Right atrium auricular region (tissue), 2 donors: ENCODE measurements at regions not wholly inside any gene's neighbourhood (a gene's known extent, or its start where the extent isn't known, plus 50 kb on each side); places are given as distances from the start of the nearest gene placed in this dataset.

Experiments used
- DNase-seq: peaks from one replicate; pipeline ENCODE4 v3.0.0-alpha.2; 2019; ENCODE audit warnings: low spot score
- H3K27ac ChIP-seq, 2 donors: fragments of 200-600 bp; sonication (generic); 1 replicate in 1 of 2; 2 replicates in 1 of 2; pipeline ENCODE4 v1.5.1; 2016 to 2019
- H3K27me3 ChIP-seq, 2 donors: fragments of 200-600 bp; sonication (generic); one replicate each; pipeline versions ENCODE4 v1.5.1 to v1.6.0; 2017 to 2019
- H3K36me3 ChIP-seq: fragments of 200-600 bp; sonication (generic); one replicate; pipeline ENCODE4 v1.5.1; 2016
- H3K4me1 ChIP-seq, 2 donors: fragments of 200-600 bp; sonication (generic); one replicate each; pipeline versions ENCODE4 v1.5.1 to v1.6.0; 2017 to 2019
- H3K4me3 ChIP-seq, 2 donors: fragments of 200-600 bp; sonication (generic); 1 replicate in 1 of 2; 2 replicates in 1 of 2; pipeline ENCODE4 v1.5.1; 2017 to 2019; ENCODE audit warnings: mild to moderate bottlenecking in 1 of 2, moderate library complexity in 1 of 2
- H3K9me3 ChIP-seq, 2 donors: fragments of 200-600 bp; sonication (generic); one replicate each; pipeline ENCODE4 v1.5.1; 2019
- CTCF ChIP-seq, 2 donors: fragments of 200-600 bp; sonication (generic); IDR thresholded peaks; one replicate each; pipeline ENCODE4 v1.5.1; 2019; ENCODE audit warnings: antibody characterized with exemption in 2 of 2

DNA sequence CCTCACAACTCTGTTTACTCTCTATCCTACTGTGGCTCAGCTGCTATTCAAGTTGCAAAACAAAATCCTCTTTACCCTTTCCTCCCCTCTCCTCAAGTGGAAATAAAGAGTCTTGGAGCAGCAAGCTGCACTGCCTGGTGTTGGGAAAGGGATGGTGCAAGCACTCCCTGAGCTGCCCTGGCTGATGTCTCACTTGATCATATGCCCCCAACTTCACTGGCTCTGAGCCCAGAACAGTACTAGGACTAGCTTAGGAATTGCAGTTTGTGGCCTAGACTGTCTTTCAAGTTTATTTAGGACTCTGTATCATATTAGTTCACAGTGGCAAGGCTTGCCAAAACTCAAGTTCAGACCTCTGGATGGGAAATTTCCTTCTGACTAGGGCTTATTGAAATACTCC lies 1683.8 kb upstream of the SEL1L start:
- Histone ChIP-seq H3K36me3 (no peaks in the 10 kb centered on the region), H3K4me1 (no peaks in the 10 kb centered on the region), H3K9me3 (no peaks in the 10 kb centered on the region), H3K27me3 (no peaks in the 10 kb centered on the region), H3K27ac (no peak overlapping the region), H3K4me3 (no peak overlapping the region)
- TF ChIP-seq CTCF (IDR thresholded peaks at IDR 0.05) = no peak
- no peak for DNase-seq

DNA sequence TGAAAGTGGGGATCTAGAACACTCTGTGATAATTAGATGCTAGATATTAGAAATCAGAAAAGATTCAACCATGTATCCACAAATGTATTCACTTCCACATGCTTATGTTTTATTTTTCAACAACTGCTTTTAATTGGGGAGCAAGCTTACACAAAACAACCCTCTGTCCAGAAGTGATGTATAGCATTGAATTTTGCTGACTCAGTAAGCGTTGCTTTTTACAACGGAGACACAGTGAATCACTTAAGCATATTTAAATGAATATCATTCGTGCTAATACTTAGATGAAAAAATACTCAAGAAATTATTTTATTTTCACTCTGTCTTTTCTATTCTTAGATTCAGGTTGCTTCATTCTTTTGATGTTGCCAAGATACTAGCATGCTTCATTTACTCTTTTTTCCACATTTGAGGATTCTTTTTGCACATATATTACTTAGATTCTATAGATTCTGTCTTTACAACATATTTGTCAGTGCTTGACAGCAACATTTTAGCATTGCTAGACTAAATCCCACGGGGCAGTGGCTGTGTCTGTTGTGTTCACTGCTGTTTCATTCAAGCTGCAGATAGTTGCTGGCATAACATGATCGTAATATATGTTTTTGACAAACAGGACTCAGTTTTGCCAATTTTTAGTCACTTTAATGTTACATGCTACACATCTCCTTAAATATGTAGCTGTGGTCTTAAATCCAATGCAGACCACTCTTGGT lies 1714.4 kb upstream of the SEL1L start:
- Histone ChIP-seq H3K4me3 (no peak overlapping the region), H3K36me3 (no peaks in the 10 kb centered on the region), H3K27me3 (no peaks in the 10 kb centered on the region), H3K4me1 (no peaks in the 10 kb centered on the region), H3K27ac (no peak overlapping the region), H3K9me3 (no peaks in the 10 kb centered on the region)
- DNase-seq = no peak
- no peak for TF ChIP-seq CTCF (IDR thresholded peaks at IDR 0.05)

- no peak for DNase-seq
- Histone ChIP-seq H3K9me3 (no peaks in the 10 kb centered on the region), H3K4me1 (no peaks in the 10 kb centered on the region), H3K27ac (no peak overlapping the region), H3K36me3 (no peaks in the 10 kb centered on the region), H3K27me3 (no peaks in the 10 kb centered on the region), H3K4me3 (no peak overlapping the region)
- TF ChIP-seq CTCF (IDR thresholded peaks at IDR 0.05) = no peak
These were observed 1717.7 kb upstream of the SEL1L start for GRCh38 chr14:83251402-83251801.

- no peaks in the 10 kb centered on the region for H3K9me3 ChIP-seq
- no peaks in the 10 kb centered on the region for H3K4me1 ChIP-seq
- TF ChIP-seq CTCF (IDR thresholded peaks at IDR 0.05) = no peak
- no peaks in the 10 kb centered on the region for H3K27me3 ChIP-seq
- H3K27ac ChIP-seq = no peak overlapping the region
- no peaks in the 10 kb centered on the region for H3K36me3 ChIP-seq
- H3K4me3 ChIP-seq = no peak overlapping the region
- no peak for DNase-seq
These were observed 1720.2 kb upstream of the SEL1L start for GRCh38 chr14:83253870-83254269.

DNA sequence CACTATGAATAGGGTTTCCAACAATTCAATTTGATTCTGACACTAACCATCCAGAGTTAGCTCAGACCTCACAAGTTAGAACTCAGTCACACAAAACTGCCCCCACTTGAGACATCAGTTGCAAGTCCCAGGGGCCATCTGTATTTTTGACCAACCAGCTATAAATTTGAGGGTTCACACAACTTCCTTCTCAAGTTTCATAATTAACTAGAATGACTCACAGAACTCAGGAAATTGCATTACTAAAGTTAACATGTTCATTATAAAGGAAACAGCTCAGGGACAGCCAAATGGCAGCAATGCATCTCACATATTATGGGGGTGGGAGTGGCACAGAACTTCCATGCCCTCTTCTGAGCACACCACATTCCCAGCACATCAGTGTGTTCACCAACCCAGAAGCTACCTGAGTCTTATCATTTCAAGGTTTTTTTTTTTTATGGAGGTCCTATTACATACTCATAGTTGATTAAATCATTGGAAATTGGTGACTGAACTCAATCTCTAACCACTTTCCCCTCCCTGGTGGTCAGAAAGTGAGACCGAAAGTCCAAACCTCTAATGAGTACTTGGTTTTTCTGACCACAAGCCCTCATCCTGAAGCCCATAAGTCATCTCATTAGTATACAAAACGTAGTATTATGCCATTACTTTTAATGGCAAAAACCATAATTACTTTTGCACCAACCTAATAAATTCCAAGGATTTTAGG lies 1721.5 kb upstream of the SEL1L start:
- no peak for TF ChIP-seq CTCF (IDR thresholded peaks at IDR 0.05)
- H3K27ac ChIP-seq = no peak overlapping the region
- H3K4me3 ChIP-seq = no peak overlapping the region
- no peaks in the 10 kb centered on the region for H3K36me3 ChIP-seq
- no peaks in the 10 kb centered on the region for H3K9me3 ChIP-seq
- DNase-seq = no peak
- H3K4me1 ChIP-seq = no peaks in the 10 kb centered on the region
- H3K27me3 ChIP-seq = no peaks in the 10 kb centered on the region
